ENCODE measurements at regions not wholly inside any gene's neighbourhood (a gene's known extent, or its start where the extent isn't known, plus 50 kb on each side); places are given as distances from the start of the nearest gene placed in this dataset.

- Histone ChIP-seq H3K4me1 (ENCODE audit: control insufficient read depth, insufficient read depth, low read length) (peaks cover 11% of the 10 kb centered on the region), H3K4me3 (ENCODE audit: low read length) (no peak overlapping the region), H3K27me3 (ENCODE audit: control insufficient read depth, insufficient read depth, low read length) (no peaks in the 10 kb centered on the region), H3K9me3 (ENCODE audit: control insufficient read depth, insufficient read depth, low read length) (peaks cover 5% of the 10 kb centered on the region), H3K36me3 (ENCODE audit: control insufficient read depth, insufficient read depth, low read length) (no peaks in the 10 kb centered on the region), H3K27ac (ENCODE audit: low read length) (no peak overlapping the region)
- Mint-ChIP-seq H3K27me3 (ENCODE audit: low read depth in 2 of 2) (no peaks in the 10 kb centered on the region), H3K36me3 (no peaks in the 10 kb centered on the region), H3K4me1 (peaks cover 0 to 8% of the 10 kb centered on the region in 2 donors), H3K9me3 (peaks cover 2 to 8% of the 10 kb centered on the region in 2 donors), H3K4me3 (no peak overlapping the region), H3K27ac (no peak overlapping the region)
- DNase-seq = no peak
- ATAC-seq = no peak
- intact Hi-C loops (cut with micrococcal nuclease) = no loop called here
- 78% methylated on average over 28 of the region's 29 CpGs for WGBS (ENCODE audit: insufficient coverage)
- no peak for TF ChIP-seq CTCF (IDR thresholded peaks at IDR 0.05)
These were observed 71.0 kb upstream of the ACTRT2 start for GRCh38 chr1:2949966-2950925.

GRCh38 chr1:2950926-2951305 is 70.4 kb upstream of the ACTRT2 start:
- Mint-ChIP-seq H3K4me1 (peaks cover 0 to 8% of the 10 kb centered on the region in 2 donors), H3K27ac (no peak overlapping the region), H3K36me3 (no peaks in the 10 kb centered on the region), H3K9me3 (peaks cover 2 to 8% of the 10 kb centered on the region in 2 donors), H3K4me3 (no peak overlapping the region), H3K27me3 (ENCODE audit: low read depth in 2 of 2) (no peaks in the 10 kb centered on the region)
- intact Hi-C loops (cut with micrococcal nuclease) = no loop called here
- H3K4me1 ChIP-seq (ENCODE audit: control insufficient read depth, insufficient read depth, low read length) = peaks cover 11% of the 10 kb centered on the region
- no peak for TF ChIP-seq CTCF (IDR thresholded peaks at IDR 0.05)
- H3K36me3 ChIP-seq (ENCODE audit: control insufficient read depth, insufficient read depth, low read length) = no peaks in the 10 kb centered on the region
- H3K27me3 ChIP-seq (ENCODE audit: control insufficient read depth, insufficient read depth, low read length) = no peaks in the 10 kb centered on the region
- no peak overlapping the region for H3K4me3 ChIP-seq (ENCODE audit: low read length)
- H3K27ac ChIP-seq (ENCODE audit: low read length) = no peak overlapping the region
- DNase-seq (no peak), ATAC-seq (no peak)
- peaks cover 10% of the 10 kb centered on the region for H3K9me3 ChIP-seq (ENCODE audit: control insufficient read depth, insufficient read depth, low read length)
- WGBS (ENCODE audit: insufficient coverage) = 86% methylated on average over 5 of the region's 5 CpGs

- H3K9me3 Mint-ChIP-seq = peaks cover 2 to 8% of the 10 kb centered on the region in 2 donors
- H3K27ac Mint-ChIP-seq = no peak overlapping the region
- DNase-seq (no peak), ATAC-seq (no peak)
- H3K36me3 Mint-ChIP-seq = no peaks in the 10 kb centered on the region
- Histone ChIP-seq H3K36me3 (ENCODE audit: control insufficient read depth, insufficient read depth, low read length) (no peaks in the 10 kb centered on the region), H3K4me1 (ENCODE audit: control insufficient read depth, insufficient read depth, low read length) (peaks cover 11% of the 10 kb centered on the region), H3K27ac (ENCODE audit: low read length) (no peak overlapping the region), H3K4me3 (ENCODE audit: low read length) (no peak overlapping the region), H3K9me3 (ENCODE audit: control insufficient read depth, insufficient read depth, low read length) (peaks cover 10% of the 10 kb centered on the region), H3K27me3 (ENCODE audit: control insufficient read depth, insufficient read depth, low read length) (no peaks in the 10 kb centered on the region)
- no peak for TF ChIP-seq CTCF (IDR thresholded peaks at IDR 0.05)
- H3K4me3 Mint-ChIP-seq = no peak overlapping the region
- 95% methylated on average over 14 of the region's 14 CpGs for WGBS (ENCODE audit: insufficient coverage)
- H3K4me1 Mint-ChIP-seq = peaks cover 0 to 8% of the 10 kb centered on the region in 2 donors
- intact Hi-C loops (cut with micrococcal nuclease) = no loop called here
- H3K27me3 Mint-ChIP-seq (ENCODE audit: low read depth in 2 of 2) = no peaks in the 10 kb centered on the region
These were observed 69.4 kb upstream of the ACTRT2 start for GRCh38 chr1:2951856-2952255.

Data from natural killer cell (primary cell).